Transverse colon (tissue), 3 donors: ENCODE measurements at regions not wholly inside any gene's neighbourhood (a gene's known extent, or its start where the extent isn't known, plus 50 kb on each side); places are given as distances from the start of the nearest gene placed in this dataset.

Experiments
- EP300 ChIP-seq: sonication (generic); formaldehyde crosslinking; IDR thresholded peaks from one replicate; pipeline ENCODE4 v1.6.1; 2017; ENCODE audit warnings: antibody characterized with exemption, low read depth
- POLR2A ChIP-seq: fragments of 450-650 bp; IDR thresholded peaks from one replicate; pipeline ENCODE4 v1.6.1; 2016; ENCODE audit warnings: antibody characterized with exemption, mild to moderate bottlenecking, moderate library complexity
- TF ChIP-seq, protein P1 (sequence below), 5 experiments: fragments of 200-600 bp in 3 of 5; fragments of 450-650 bp in 2 of 5; sonication (generic) in 3 of 5; IDR thresholded peaks; 1 replicate in 2 of 5; 2 replicates in 3 of 5; pipeline ENCODE4 v1.5.1; 2016 to 2017; ENCODE audit warnings: antibody characterized with exemption in 5 of 5, inconsistent platforms in 3 of 5, mild to moderate bottlenecking in 2 of 5, moderate library complexity in 1 of 5

DNA sequence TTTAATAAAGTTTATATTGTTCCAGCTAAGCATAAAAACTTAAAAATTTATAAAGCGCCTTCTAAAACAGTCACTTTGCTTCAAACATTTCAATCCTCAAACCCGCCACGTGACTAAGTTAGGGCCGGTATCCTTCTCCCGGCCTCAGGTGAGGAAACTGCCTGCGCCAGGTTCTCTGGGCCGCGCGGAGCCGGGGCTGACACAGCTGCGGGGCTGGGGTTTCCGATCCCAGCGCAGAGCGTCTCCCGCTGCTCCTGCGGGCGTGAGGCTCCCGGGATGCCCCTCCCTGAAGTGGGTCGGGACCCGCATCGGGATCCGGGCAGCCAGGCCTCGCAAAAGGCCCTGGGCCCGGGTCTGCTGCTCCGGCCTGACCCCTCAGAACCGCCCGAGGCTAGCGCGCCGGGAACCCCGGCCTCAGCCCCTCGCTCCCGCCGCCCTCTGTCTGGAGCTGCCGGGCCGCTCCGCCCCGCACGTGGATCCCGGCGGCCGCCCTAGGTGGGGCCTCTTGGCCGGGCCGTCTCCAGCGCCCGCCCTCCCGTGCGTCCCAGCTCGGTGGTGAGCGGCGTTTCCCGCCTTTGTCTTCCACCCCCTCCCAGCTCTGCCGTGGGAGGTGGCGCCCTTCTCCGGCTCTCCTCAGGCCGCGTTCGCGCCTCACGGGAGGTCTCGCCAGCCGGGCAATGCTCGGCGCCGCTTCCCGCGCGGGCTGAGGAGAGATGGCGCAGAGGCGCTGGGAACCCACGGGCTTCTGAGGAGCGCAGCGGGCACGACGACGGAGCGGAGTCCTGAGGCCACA is 267.9 kb downstream of the DLL1 start:
- TF ChIP-seq, protein P1, sequence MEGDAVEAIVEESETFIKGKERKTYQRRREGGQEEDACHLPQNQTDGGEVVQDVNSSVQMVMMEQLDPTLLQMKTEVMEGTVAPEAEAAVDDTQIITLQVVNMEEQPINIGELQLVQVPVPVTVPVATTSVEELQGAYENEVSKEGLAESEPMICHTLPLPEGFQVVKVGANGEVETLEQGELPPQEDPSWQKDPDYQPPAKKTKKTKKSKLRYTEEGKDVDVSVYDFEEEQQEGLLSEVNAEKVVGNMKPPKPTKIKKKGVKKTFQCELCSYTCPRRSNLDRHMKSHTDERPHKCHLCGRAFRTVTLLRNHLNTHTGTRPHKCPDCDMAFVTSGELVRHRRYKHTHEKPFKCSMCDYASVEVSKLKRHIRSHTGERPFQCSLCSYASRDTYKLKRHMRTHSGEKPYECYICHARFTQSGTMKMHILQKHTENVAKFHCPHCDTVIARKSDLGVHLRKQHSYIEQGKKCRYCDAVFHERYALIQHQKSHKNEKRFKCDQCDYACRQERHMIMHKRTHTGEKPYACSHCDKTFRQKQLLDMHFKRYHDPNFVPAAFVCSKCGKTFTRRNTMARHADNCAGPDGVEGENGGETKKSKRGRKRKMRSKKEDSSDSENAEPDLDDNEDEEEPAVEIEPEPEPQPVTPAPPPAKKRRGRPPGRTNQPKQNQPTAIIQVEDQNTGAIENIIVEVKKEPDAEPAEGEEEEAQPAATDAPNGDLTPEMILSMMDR (IDR thresholded peaks at IDR 0.05): no peak
- no peak for TF ChIP-seq POLR2A
- no peak for TF ChIP-seq EP300
